Mesothelial cell of epicardium (in vitro differentiated cells): ENCODE measurements at regions not wholly inside any gene's neighbourhood (a gene's known extent, or its start where the extent isn't known, plus 50 kb on each side); places are given as distances from the start of the nearest gene placed in this dataset.

Source experiments
- DNase-seq, 2 experiments: peaks; one replicate each; pipeline ENCODE4 v3.0.0; 2021; ENCODE audit warnings: low spot score in 2 of 2; ENCODE audit not compliant: unreplicated experiment in 2 of 2
- H3K27ac Mint-ChIP-seq: 2 replicates; pipeline ENCODE4 v1.8.0; 2021; ENCODE audit warnings: mixed read lengths
- H3K27me3 Mint-ChIP-seq: 2 replicates; pipeline ENCODE4 v1.8.0; 2021; ENCODE audit warnings: low read depth, mixed read lengths
- H3K36me3 Mint-ChIP-seq: 2 replicates; pipeline ENCODE4 v1.8.0; 2021; ENCODE audit warnings: mixed read lengths
- H3K4me1 Mint-ChIP-seq: 2 replicates; pipeline ENCODE4 v1.8.0; 2021; ENCODE audit warnings: mixed read lengths
- H3K4me3 Mint-ChIP-seq: 2 replicates; pipeline ENCODE4 v1.8.0; 2021; ENCODE audit warnings: mild to moderate bottlenecking, moderate library complexity, mixed read lengths
- H3K9me3 Mint-ChIP-seq: 2 replicates; pipeline ENCODE4 v1.8.0; 2021; ENCODE audit warnings: mixed read lengths
- TF ChIP-seq, protein P1 (sequence below): fragments of 200-600 bp; sonication (generic); IDR thresholded peaks from one replicate; pipeline ENCODE4 v1.5.0; 2021; ENCODE audit warnings: antibody characterized with exemption; ENCODE audit not compliant: unreplicated experiment

GRCh38 chr3:59127071-59127470 lies 77.2 kb upstream of the CFAP20DC start:
- Mint-ChIP-seq H3K4me3 (no peak overlapping the region), H3K4me1 (peaks cover 4% of the 10 kb centered on the region), H3K27me3 (no peaks in the 10 kb centered on the region), H3K9me3 (peaks cover 5% of the 10 kb centered on the region), H3K36me3 (no peaks in the 10 kb centered on the region), H3K27ac (no peak overlapping the region)
- TF ChIP-seq, protein P1, sequence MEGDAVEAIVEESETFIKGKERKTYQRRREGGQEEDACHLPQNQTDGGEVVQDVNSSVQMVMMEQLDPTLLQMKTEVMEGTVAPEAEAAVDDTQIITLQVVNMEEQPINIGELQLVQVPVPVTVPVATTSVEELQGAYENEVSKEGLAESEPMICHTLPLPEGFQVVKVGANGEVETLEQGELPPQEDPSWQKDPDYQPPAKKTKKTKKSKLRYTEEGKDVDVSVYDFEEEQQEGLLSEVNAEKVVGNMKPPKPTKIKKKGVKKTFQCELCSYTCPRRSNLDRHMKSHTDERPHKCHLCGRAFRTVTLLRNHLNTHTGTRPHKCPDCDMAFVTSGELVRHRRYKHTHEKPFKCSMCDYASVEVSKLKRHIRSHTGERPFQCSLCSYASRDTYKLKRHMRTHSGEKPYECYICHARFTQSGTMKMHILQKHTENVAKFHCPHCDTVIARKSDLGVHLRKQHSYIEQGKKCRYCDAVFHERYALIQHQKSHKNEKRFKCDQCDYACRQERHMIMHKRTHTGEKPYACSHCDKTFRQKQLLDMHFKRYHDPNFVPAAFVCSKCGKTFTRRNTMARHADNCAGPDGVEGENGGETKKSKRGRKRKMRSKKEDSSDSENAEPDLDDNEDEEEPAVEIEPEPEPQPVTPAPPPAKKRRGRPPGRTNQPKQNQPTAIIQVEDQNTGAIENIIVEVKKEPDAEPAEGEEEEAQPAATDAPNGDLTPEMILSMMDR = no peak
- no peak for DNase-seq

DNA sequence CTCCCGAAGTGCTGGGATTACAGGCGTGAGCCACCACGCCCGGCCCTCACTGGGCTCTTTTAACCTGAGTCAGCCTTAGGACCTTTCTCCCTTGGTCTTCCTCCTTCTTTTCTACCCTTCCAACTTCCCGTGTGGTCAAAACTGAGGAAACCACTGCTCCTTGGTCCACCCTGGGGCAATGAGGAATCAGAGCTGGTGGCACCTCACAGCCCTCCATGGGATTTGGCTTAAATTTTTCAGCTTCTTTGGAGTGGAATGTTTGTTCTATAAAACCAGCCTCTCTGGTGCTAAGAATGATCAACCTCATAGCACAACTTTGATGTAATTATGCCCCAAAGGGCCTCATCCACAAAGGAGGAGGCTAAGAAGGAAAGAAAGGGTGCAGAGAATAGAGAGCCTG lies 76.6 kb upstream of the CFAP20DC start:
- H3K27ac Mint-ChIP-seq = no peak overlapping the region

GRCh38 chr3:59121346-59122144 lies 71.7 kb upstream of the CFAP20DC start:
- Mint-ChIP-seq H3K4me3 (no peak overlapping the region), H3K36me3 (no peaks in the 10 kb centered on the region), H3K27ac (no peak overlapping the region), H3K4me1 (peaks cover 2% of the 10 kb centered on the region), H3K9me3 (peaks cover 13% of the 10 kb centered on the region), H3K27me3 (no peaks in the 10 kb centered on the region)
- no peak for DNase-seq
- TF ChIP-seq, protein P1 = peak; percentile 50

More for the DNA sequence above, 76.6 kb upstream of the CFAP20DC start:
- Mint-ChIP-seq H3K27me3 (no peaks in the 10 kb centered on the region), H3K4me3 (no peak overlapping the region), H3K4me1 (peaks cover 4% of the 10 kb centered on the region), H3K36me3 (no peaks in the 10 kb centered on the region), H3K9me3 (peaks cover 11% of the 10 kb centered on the region)
- DNase-seq = no peak
- TF ChIP-seq, protein P1 = no peak

DNA sequence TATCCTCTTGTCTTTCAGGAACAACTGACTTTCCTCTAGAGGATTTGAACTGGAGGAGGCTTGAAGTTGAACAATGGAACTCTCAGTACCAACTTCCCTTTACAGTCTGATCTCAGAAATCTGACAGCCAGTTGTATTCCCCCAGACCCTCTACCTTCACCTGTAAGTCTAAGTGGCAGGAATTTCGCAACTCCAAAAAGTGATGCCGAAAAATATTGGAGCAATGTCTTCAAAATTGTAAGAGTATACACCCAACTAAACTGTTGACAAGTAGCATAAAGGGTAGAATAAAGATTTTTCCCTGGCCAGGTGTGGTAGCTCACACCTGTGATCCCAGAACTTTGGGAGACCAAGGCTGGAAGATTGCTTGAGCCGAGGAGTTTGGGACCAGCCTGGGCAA lies 69.1 kb upstream of the CFAP20DC start:
- no peak for DNase-seq
- H3K9me3 Mint-ChIP-seq = peaks cover 13% of the 10 kb centered on the region
- TF ChIP-seq, protein P1 = no peak
- H3K27ac Mint-ChIP-seq = no peak overlapping the region
- no peaks in the 10 kb centered on the region for H3K36me3 Mint-ChIP-seq
- H3K4me1 Mint-ChIP-seq = no peaks in the 10 kb centered on the region
- H3K27me3 Mint-ChIP-seq = no peaks in the 10 kb centered on the region
- no peak overlapping the region for H3K4me3 Mint-ChIP-seq

- H3K4me3 Mint-ChIP-seq = no peak overlapping the region
- no peak for DNase-seq
- H3K9me3 Mint-ChIP-seq = peaks cover 9% of the 10 kb centered on the region
- no peaks in the 10 kb centered on the region for H3K36me3 Mint-ChIP-seq
- no peak overlapping the region for H3K27ac Mint-ChIP-seq
- peaks cover 2% of the 10 kb centered on the region for H3K27me3 Mint-ChIP-seq
- H3K4me1 Mint-ChIP-seq = no peaks in the 10 kb centered on the region
- TF ChIP-seq, protein P1 = no peak
Observed at GRCh38 chr3:59117396-59117795, 67.6 kb upstream of the CFAP20DC start.
